Hepatocyte (in vitro differentiated cells): ENCODE measurements at regions not wholly inside any gene's neighbourhood (a gene's known extent, or its start where the extent isn't known, plus 50 kb on each side); places are given as distances from the start of the nearest gene placed in this dataset.

Source experiments
- EZH2phosphoT487 ChIP-seq: fragments of 200-600 bp; sonication (generic); IDR thresholded peaks from one replicate; pipeline ENCODE4 v1.6.1; 2018; ENCODE audit warnings: antibody characterized with exemption, mild to moderate bottlenecking, low read depth, moderate library complexity; ENCODE audit not compliant: unreplicated experiment, severe bottlenecking
- TF ChIP-seq, protein P1 (sequence below): fragments of 200-600 bp; sonication (generic); IDR thresholded peaks from 2 replicates; pipeline ENCODE4 v1.5.1; 2016; ENCODE audit warnings: antibody characterized with exemption, mild to moderate bottlenecking; ENCODE audit not compliant: poor library complexity

DNA sequence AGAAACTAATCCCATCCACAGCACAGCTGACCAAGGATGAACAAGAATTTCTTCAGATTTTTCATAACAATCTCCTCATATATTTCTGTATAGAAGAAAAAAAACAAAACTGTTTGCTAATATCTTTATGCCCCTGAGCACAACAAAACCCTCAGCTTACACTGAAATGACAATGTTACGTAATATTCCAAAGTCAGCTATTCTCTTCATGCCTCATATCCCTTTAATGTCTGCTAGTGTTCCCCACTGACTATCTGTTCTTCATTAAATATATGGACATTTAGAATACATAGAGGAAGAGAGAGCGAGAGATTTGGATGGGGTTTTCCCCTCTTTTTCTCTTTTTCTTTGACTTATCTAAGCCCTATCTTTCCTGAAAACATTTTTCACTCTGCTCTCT is 87.9 kb upstream of the GULP1 start:
- TF ChIP-seq, protein P1, sequence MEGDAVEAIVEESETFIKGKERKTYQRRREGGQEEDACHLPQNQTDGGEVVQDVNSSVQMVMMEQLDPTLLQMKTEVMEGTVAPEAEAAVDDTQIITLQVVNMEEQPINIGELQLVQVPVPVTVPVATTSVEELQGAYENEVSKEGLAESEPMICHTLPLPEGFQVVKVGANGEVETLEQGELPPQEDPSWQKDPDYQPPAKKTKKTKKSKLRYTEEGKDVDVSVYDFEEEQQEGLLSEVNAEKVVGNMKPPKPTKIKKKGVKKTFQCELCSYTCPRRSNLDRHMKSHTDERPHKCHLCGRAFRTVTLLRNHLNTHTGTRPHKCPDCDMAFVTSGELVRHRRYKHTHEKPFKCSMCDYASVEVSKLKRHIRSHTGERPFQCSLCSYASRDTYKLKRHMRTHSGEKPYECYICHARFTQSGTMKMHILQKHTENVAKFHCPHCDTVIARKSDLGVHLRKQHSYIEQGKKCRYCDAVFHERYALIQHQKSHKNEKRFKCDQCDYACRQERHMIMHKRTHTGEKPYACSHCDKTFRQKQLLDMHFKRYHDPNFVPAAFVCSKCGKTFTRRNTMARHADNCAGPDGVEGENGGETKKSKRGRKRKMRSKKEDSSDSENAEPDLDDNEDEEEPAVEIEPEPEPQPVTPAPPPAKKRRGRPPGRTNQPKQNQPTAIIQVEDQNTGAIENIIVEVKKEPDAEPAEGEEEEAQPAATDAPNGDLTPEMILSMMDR, result no peak
- TF ChIP-seq EZH2phosphoT487, result no peak
